ENCODE measurements at regions not wholly inside any gene's neighbourhood (a gene's known extent, or its start where the extent isn't known, plus 50 kb on each side); places are given as distances from the start of the nearest gene placed in this dataset.

- no peak for DNase-seq
- no peak for ATAC-seq
These were observed 855.1 kb downstream of the SORCS1 start for GRCh38 chr10:106309376-106309775.

DNA sequence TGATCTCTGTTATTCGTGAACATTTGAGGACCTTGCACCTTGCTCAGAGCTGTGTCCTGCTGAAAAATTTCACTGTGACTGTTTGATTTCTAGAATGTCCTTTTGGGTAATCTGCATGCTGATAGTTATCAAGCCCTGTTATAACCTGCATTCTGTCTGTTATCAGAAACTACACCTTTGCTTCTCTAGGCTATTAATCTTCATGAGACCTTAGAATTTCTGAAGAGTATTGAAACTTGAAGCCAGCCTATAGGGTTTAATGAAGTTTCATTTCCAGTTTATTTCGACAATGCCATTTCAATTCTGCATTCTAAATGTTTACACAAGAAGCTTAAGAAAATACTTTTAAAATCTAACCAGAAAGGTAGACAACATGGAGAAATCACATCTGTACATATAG lies 856.2 kb downstream of the SORCS1 start:
- H3K36me3 ChIP-seq = no peaks in the 10 kb centered on the region
- TF ChIP-seq POLR2A (IDR thresholded peaks at IDR 0.05) (no peak), CTCF (IDR thresholded peaks at IDR 0.05) (no peak)
- intact Hi-C loops (cut with DNase I) = no loop called here
- H3K4me1 ChIP-seq = no peaks in the 10 kb centered on the region
- DNase-seq (no peak), ATAC-seq (no peak)
- H3K4me3 ChIP-seq = no peak overlapping the region
- WGBS (ENCODE audit: insufficient coverage, low coverage, low lambda C conversion rate, missing lambda C conversion rate) = 44% methylated on average over 2 of the region's 2 CpGs
- H3K27ac ChIP-seq = no peak overlapping the region
- H3K27me3 ChIP-seq = no peaks in the 10 kb centered on the region
- no peaks in the 10 kb centered on the region for H3K9me3 ChIP-seq

More at GRCh38 chr10:106309376-106309775, 855.1 kb downstream of the SORCS1 start:
- Histone ChIP-seq H3K9me3 (no peaks in the 10 kb centered on the region), H3K36me3 (no peaks in the 10 kb centered on the region), H3K27ac (no peak overlapping the region), H3K4me1 (no peaks in the 10 kb centered on the region), H3K27me3 (no peaks in the 10 kb centered on the region), H3K4me3 (no peak overlapping the region)
- intact Hi-C loops (cut with DNase I) = no loop called here
- TF ChIP-seq POLR2A (IDR thresholded peaks at IDR 0.05) (no peak), CTCF (IDR thresholded peaks at IDR 0.05) (no peak)
- 67% methylated on average over 2 of the region's 2 CpGs for WGBS (ENCODE audit: insufficient coverage, low coverage, low lambda C conversion rate, missing lambda C conversion rate)

DNA sequence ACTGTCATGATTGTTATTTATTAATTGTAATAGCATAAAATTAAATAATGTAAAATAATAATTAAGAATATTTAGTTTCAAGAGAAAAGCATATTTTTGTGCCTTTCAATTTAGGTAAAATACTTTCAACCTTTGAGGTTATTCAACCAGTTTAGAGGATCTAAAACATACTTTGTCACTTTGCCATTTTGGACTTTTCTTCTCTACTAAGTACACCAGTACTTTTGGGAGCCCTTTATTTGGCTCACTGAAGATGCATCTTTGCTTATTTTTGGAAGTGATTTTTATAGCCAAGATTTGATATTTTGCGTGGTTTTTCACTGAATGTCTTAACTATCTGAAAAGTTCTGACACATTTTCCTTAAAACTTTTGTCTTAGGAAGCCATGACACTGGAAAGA lies 860.5 kb downstream of the SORCS1 start:
- H3K9me3 ChIP-seq = no peaks in the 10 kb centered on the region
- WGBS (ENCODE audit: insufficient coverage, low coverage, low lambda C conversion rate, missing lambda C conversion rate) = 40% methylated on average over 1 of the region's 1 CpG
- ATAC-seq = no peak
- no peak overlapping the region for H3K4me3 ChIP-seq
- H3K36me3 ChIP-seq = no peaks in the 10 kb centered on the region
- H3K27ac ChIP-seq = no peak overlapping the region
- TF ChIP-seq CTCF (IDR thresholded peaks at IDR 0.05) = no peak
- TF ChIP-seq POLR2A (IDR thresholded peaks at IDR 0.05) = no peak
- DNase-seq = no peak
- no peaks in the 10 kb centered on the region for H3K4me1 ChIP-seq
- no peaks in the 10 kb centered on the region for H3K27me3 ChIP-seq
- intact Hi-C loops (cut with DNase I) = no loop called here

GRCh38 chr10:106302961-106303360 lies 861.5 kb downstream of the SORCS1 start:
- Histone ChIP-seq H3K36me3 (no peaks in the 10 kb centered on the region), H3K4me1 (no peaks in the 10 kb centered on the region), H3K9me3 (no peaks in the 10 kb centered on the region), H3K27ac (no peak overlapping the region), H3K27me3 (no peaks in the 10 kb centered on the region), H3K4me3 (no peak overlapping the region)
- 43% methylated on average over 4 of the region's 4 CpGs for WGBS (ENCODE audit: insufficient coverage, low coverage, low lambda C conversion rate, missing lambda C conversion rate)
- TF ChIP-seq POLR2A (IDR thresholded peaks at IDR 0.05) = no peak
- no peak for TF ChIP-seq CTCF (IDR thresholded peaks at IDR 0.05)
- intact Hi-C loops (cut with DNase I) = no loop called here
- DNase-seq = no peak
- ATAC-seq = no peak

DNA sequence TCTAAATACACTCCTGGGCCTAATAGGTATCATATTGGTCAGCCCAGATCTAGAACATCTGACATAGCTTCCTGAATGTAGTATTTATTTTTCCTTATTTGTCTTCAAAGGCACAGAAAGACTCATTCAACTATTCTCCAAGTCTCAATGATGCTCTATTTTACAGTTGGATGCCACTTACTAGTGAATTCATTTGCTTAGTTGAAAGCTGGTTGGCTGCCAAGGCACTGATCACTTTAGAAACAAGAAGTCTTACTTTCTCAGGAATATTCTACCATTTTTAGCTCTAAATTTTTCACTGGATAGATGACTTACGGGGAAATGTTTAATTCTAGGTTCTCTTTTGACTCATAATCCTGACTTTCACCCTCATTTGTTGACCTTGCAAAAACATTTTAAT lies 863.4 kb downstream of the SORCS1 start:
- Histone ChIP-seq H3K36me3 (no peaks in the 10 kb centered on the region), H3K4me3 (no peak overlapping the region), H3K4me1 (no peaks in the 10 kb centered on the region), H3K27me3 (no peaks in the 10 kb centered on the region), H3K9me3 (no peaks in the 10 kb centered on the region), H3K27ac (no peak overlapping the region)
- no peak for ATAC-seq
- no peak for DNase-seq
- intact Hi-C loops (cut with DNase I) = no loop called here
- TF ChIP-seq POLR2A (IDR thresholded peaks at IDR 0.05) = no peak
- no peak for TF ChIP-seq CTCF (IDR thresholded peaks at IDR 0.05)
- WGBS (ENCODE audit: insufficient coverage, low coverage, low lambda C conversion rate, missing lambda C conversion rate) = 40% methylated on average over 1 of the region's 1 CpG

Measured in right lobe of liver (tissue), 6 donors.